IPS DF 6.9 (cell line): ENCODE measurements at regions not wholly inside any gene's neighbourhood (a gene's known extent, or its start where the extent isn't known, plus 50 kb on each side); places are given as distances from the start of the nearest gene placed in this dataset.

Experiments
- DNase-seq: peaks from one replicate; pipeline ENCODE4 v3.0.0-alpha.2; 2013; ENCODE audit warnings: low read depth, low spot score
- H3K27ac ChIP-seq: one replicate; pipeline ENCODE4 v1.5.1; 2013; ENCODE audit warnings: low read length, control low read depth
- H3K27me3 ChIP-seq: 2 replicates; pipeline ENCODE4 v1.6.1; 2013; ENCODE audit warnings: mild to moderate bottlenecking, low read length; ENCODE audit not compliant: control insufficient read depth, insufficient read depth
- H3K36me3 ChIP-seq: 2 replicates; pipeline ENCODE4 v1.6.1; 2013; ENCODE audit warnings: low read length; ENCODE audit not compliant: control insufficient read depth, insufficient read depth
- H3K4me1 ChIP-seq: 2 replicates; pipeline ENCODE4 v1.6.1; 2013; ENCODE audit warnings: low read length; ENCODE audit not compliant: control insufficient read depth, insufficient read depth
- H3K4me3 ChIP-seq: 2 replicates; pipeline ENCODE4 v1.5.1; 2013; ENCODE audit warnings: mild to moderate bottlenecking, low read length
- H3K9me3 ChIP-seq: 2 replicates; pipeline ENCODE4 v1.6.1; 2013; ENCODE audit warnings: low read length, inconsistent platforms; ENCODE audit not compliant: control insufficient read depth, insufficient read depth
- WGBS: extraction: QIAGEN DNeasy Blood & Tissue Kit; methylation state at CpG from one replicate; pipeline ENCODE4 v1.1.7; 2013; ENCODE audit warnings: mixed read lengths, missing lambda C conversion rate; ENCODE audit not compliant: insufficient read length, insufficient coverage; 5-methylcytosine and 5-hydroxymethylcytosine counted together

DNA sequence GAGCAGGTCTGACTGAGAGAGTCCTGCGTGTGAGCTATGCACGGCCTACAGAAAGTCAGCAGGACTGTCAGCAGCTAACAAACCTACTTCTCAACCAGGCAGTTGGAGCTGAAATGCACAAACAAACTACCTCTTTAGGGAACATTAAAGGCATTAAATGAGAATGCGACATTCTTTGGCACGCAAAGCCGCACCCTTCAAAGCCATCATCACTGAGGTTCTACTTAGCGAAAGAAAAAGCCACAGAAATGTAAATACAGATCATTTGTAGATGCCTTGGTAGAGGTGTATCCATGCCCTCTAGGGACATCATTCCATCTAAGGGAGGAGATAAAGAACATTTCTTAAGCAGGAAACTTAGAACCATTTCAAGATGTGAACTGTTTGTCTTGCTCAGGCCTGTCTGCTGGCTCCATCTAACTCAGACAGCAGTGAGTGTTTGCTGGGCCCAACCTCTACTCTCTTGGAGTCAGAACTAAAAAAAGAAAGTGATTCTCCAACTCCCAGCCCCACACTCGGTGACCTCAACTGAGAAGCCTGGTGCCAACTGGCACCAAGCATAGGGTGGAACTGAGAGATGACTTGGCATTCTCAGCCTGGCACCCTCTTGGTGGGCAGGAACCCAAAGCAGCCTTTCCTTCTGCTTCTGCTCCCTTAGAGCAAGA, 63.5 kb upstream of the MBIP start:
- Histone ChIP-seq H3K27me3 (no peaks in the 10 kb centered on the region), H3K4me1 (no peaks in the 10 kb centered on the region), H3K9me3 (no peaks in the 10 kb centered on the region), H3K36me3 (no peaks in the 10 kb centered on the region), H3K27ac (no peak overlapping the region), H3K4me3 (no peak overlapping the region)
- WGBS: no CpG with 5 or more reads among the region's 7 CpGs
- no peak for DNase-seq

DNA sequence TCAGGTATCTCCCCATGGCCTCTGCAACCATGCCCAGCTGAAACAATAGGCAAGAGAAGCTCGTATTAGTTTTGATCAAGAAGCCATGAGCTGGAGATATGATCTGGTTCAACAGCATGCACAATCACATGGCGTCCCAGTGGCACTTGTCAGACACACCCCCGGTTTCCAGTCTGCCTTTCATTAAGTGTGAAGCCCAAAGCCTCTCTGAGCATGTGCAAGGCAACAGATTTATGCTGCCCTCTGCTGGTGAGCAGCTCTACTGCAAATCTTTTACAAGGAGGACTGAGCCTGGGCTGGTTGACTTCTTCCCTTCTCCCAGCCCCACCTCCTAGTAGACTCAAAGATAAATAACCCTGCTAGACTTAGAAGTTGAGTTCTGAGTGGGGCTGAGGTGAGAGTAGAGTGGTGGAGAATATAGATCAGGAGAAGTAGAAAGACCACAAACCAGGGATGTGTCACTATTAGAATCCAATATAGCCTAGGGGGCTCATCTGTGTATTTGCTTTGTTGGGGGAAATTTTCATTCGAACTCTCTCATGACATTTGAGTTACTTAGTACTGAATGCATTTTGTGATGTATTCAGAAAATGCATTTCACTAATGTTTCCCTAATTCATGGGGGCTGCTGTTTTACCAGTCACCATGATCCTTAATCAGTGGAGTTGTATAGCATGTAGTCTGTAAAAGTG, 53.7 kb upstream of the MBIP start:
- no CpG with 5 or more reads among the region's 4 CpGs for WGBS
- Histone ChIP-seq H3K36me3 (no peaks in the 10 kb centered on the region), H3K4me1 (no peaks in the 10 kb centered on the region), H3K27ac (no peak overlapping the region), H3K27me3 (no peaks in the 10 kb centered on the region), H3K4me3 (no peak overlapping the region), H3K9me3 (no peaks in the 10 kb centered on the region)
- peak; percentile 84 for DNase-seq
